ENCODE measurements at regions not wholly inside any gene's neighbourhood (a gene's known extent, or its start where the extent isn't known, plus 50 kb on each side); places are given as distances from the start of the nearest gene placed in this dataset.
"Not testable (repeated sequence)": the region's sequence is repeated elsewhere in the genome, so short reads cannot be mapped to it uniquely, and the experiment has no call there.

- H3K27me3 Mint-ChIP-seq = no peaks in the 10 kb centered on the region
- H3K27ac Mint-ChIP-seq = no peak overlapping the region
- H3K4me3 Mint-ChIP-seq = no peak overlapping the region
Measured at GRCh38 chr3:145457825-145458552, 703.0 kb downstream of the PLOD2 start.

DNA sequence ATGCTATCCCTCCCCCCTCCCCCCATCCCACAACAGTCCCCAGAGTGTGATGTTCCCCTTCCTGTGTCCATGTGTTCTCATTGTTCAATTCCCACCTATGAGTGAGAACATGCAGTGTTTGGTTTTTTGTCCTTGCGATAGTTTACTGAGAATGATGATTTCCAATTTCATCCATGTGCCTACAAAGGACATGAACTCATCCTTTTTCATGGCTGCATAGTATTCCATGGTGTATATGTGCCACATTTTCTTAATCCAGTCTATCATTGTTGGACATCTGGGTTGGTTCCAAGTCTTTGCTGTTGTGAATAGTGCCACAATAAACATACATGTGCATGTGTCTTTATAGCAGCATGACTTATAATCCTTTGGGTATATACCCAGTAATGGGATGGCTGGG lies 701.3 kb downstream of the PLOD2 start:
- H3K9me3 Mint-ChIP-seq; H3K4me3 Mint-ChIP-seq; H3K27me3 Mint-ChIP-seq; intact Hi-C loops (cut with micrococcal nuclease); H3K4me1 Mint-ChIP-seq; H3K36me3 Mint-ChIP-seq (ENCODE audit: low read depth); DNase-seq; H3K27ac Mint-ChIP-seq: not testable (repeated sequence)

More at GRCh38 chr3:145457825-145458552, 703.0 kb downstream of the PLOD2 start:
- intact Hi-C loops (cut with micrococcal nuclease) = no loop called here
- H3K9me3 Mint-ChIP-seq = no peaks in the 10 kb centered on the region
- H3K4me1 Mint-ChIP-seq = no peaks in the 10 kb centered on the region
- no peak for DNase-seq
- no peaks in the 10 kb centered on the region for H3K36me3 Mint-ChIP-seq (ENCODE audit: low read depth)

GRCh38 chr3:145471976-145472375 lies 689.0 kb downstream of the PLOD2 start:
- Mint-ChIP-seq H3K4me1 (no peaks in the 10 kb centered on the region), H3K36me3 (ENCODE audit: low read depth) (no peaks in the 10 kb centered on the region), H3K27ac (no peak overlapping the region), H3K27me3 (no peaks in the 10 kb centered on the region), H3K4me3 (no peak overlapping the region), H3K9me3 (no peaks in the 10 kb centered on the region)
- no peak for DNase-seq
- intact Hi-C loops (cut with micrococcal nuclease) = no loop called here

DNA sequence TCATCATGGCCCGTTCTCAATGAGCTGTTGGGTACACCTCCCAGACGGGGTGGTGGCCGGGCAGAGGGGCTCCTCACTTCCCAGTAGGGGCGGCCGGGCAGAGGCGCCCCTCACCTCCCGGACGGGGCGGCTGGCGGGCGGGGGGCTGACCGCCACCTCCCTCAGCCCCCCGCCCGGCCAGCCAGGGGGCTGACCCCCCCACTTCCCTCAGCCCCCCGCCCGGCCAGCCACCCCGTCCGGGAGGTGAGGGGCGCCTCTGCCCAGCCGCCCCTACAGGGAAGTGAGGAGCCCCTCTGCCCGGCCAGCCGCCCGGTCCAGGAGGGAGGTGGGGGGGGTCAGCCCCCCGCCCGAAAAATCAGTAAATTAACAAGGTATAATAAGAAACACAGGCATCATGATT lies 678.2 kb downstream of the PLOD2 start:
- H3K27me3 Mint-ChIP-seq; H3K27ac Mint-ChIP-seq; intact Hi-C loops (cut with micrococcal nuclease); H3K36me3 Mint-ChIP-seq (ENCODE audit: low read depth); H3K4me3 Mint-ChIP-seq; H3K4me1 Mint-ChIP-seq; H3K9me3 Mint-ChIP-seq; DNase-seq: not testable (repeated sequence)

DNA sequence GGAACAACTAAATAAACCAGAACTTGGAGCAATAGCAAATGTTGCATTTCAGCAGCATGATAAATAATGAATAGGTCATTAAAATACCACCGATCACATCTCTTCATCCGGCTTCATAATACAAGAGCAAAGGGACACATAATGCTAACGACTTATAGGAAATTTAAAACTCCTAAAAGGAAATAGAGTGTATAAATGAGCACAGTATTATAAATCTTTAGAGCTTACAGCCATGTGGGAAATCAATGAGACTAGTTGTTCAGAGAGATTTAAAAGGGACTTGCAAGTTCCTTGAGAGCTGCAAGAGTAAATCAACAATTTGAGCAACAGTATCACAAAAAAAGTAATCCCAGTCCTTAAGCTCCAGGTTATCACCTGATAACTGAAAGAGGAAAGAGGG lies 677.0 kb downstream of the PLOD2 start:
- intact Hi-C loops (cut with micrococcal nuclease) = no loop called here
- peaks cover 6% of the 10 kb centered on the region for H3K9me3 Mint-ChIP-seq
- DNase-seq = no peak
- no peaks in the 10 kb centered on the region for H3K4me1 Mint-ChIP-seq
- H3K36me3 Mint-ChIP-seq (ENCODE audit: low read depth) = no peaks in the 10 kb centered on the region
- no peaks in the 10 kb centered on the region for H3K27me3 Mint-ChIP-seq
- no peak overlapping the region for H3K27ac Mint-ChIP-seq
- H3K4me3 Mint-ChIP-seq = no peak overlapping the region

DNA sequence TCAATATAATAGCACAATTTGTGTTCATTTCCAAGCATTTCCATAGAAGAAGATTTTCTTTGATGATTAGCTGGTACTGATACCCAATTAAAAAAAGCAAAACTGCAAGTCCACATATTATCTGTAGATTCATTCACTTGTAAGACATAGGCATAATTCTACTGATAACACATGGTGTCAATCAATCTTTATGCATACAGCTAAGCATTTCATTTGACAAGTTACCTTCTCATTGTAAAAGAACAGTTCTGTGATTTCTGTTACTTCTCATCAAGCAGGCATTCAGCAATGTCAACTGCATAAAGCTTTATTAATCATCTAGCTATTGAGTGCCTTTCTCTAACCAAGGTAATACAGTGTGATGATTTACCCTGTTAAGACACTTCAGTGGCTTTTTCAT lies 672.0 kb downstream of the PLOD2 start:
- Mint-ChIP-seq H3K9me3 (peaks cover 3% of the 10 kb centered on the region), H3K36me3 (ENCODE audit: low read depth) (no peaks in the 10 kb centered on the region)
- intact Hi-C loops (cut with micrococcal nuclease) = no loop called here

GRCh38 chr3:145490088-145491048 lies 670.6 kb downstream of the PLOD2 start:
- Mint-ChIP-seq H3K36me3 (ENCODE audit: low read depth) (no peaks in the 10 kb centered on the region), H3K27me3 (no peaks in the 10 kb centered on the region), H3K9me3 (peaks cover 3% of the 10 kb centered on the region), H3K4me3 (no peak overlapping the region), H3K27ac (no peak overlapping the region), H3K4me1 (no peaks in the 10 kb centered on the region)
- intact Hi-C loops (cut with micrococcal nuclease) = no loop called here
- DNase-seq = no peak

More for the DNA sequence above, 672.0 kb downstream of the PLOD2 start:
- Mint-ChIP-seq H3K4me1 (no peaks in the 10 kb centered on the region), H3K4me3 (no peak overlapping the region), H3K27me3 (no peaks in the 10 kb centered on the region), H3K27ac (no peak overlapping the region)
- no peak for DNase-seq

- H3K36me3 Mint-ChIP-seq (ENCODE audit: low read depth) = no peaks in the 10 kb centered on the region
- intact Hi-C loops (cut with micrococcal nuclease) = no loop called here
- no peak overlapping the region for H3K4me3 Mint-ChIP-seq
- peaks cover 3% of the 10 kb centered on the region for H3K9me3 Mint-ChIP-seq
- DNase-seq = no peak
- H3K27me3 Mint-ChIP-seq = no peaks in the 10 kb centered on the region
- H3K27ac Mint-ChIP-seq = no peak overlapping the region
- no peaks in the 10 kb centered on the region for H3K4me1 Mint-ChIP-seq
Measured at GRCh38 chr3:145492456-145492855, 668.5 kb downstream of the PLOD2 start.

DNA sequence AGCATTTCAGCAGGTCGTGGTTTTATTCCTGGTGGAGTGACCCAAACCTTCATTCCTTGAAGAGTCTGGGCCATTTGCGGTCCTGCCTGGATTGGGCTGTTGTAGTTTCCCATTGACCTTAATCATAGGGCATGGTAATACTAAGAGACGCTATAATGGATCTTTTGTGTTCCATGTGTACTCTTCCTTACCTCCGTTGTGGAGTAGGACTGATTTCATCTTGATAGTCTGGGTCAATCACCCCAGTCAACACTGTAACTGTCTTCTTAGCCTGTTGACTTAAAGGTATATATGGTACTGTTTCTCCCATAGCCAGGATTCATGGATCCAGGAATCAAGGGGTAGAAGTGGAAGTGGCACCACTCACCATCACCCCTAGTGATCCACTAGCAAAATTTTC lies 643.6 kb downstream of the PLOD2 start:
- H3K27me3 Mint-ChIP-seq; H3K4me3 Mint-ChIP-seq; H3K36me3 Mint-ChIP-seq (ENCODE audit: low read depth); H3K9me3 Mint-ChIP-seq; H3K4me1 Mint-ChIP-seq; DNase-seq; H3K27ac Mint-ChIP-seq; intact Hi-C loops (cut with micrococcal nuclease): not testable (repeated sequence)

DNA sequence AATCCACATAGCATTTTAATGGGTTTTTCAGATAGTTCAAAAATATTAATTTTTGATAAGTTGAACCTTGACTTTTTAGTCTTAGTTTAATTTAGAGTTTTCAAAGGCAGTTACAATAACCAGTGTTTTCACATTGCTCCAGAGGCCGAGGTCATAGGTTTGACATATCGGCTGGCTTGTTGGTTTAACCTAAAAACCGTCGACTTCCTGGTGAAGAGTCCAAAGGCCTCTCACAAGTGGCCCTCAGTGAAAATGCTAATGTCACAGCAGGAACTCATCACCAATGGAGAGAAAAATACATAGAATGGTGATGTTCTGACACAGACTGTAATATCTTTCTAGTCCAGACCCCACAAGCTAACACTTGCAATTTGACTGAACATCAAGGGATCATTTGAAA lies 642.3 kb downstream of the PLOD2 start:
- Mint-ChIP-seq H3K36me3 (ENCODE audit: low read depth) (no peaks in the 10 kb centered on the region), H3K4me3 (no peak overlapping the region), H3K27ac (no peak overlapping the region), H3K4me1 (no peaks in the 10 kb centered on the region), H3K9me3 (no peaks in the 10 kb centered on the region), H3K27me3 (no peaks in the 10 kb centered on the region)
- intact Hi-C loops (cut with micrococcal nuclease) = no loop called here
- no peak for DNase-seq

- H3K36me3 Mint-ChIP-seq (ENCODE audit: low read depth) = no peaks in the 10 kb centered on the region
- DNase-seq = no peak
- intact Hi-C loops (cut with micrococcal nuclease) = no loop called here
- no peak overlapping the region for H3K27ac Mint-ChIP-seq
- no peaks in the 10 kb centered on the region for H3K9me3 Mint-ChIP-seq
- H3K4me3 Mint-ChIP-seq = no peak overlapping the region
- no peaks in the 10 kb centered on the region for H3K4me1 Mint-ChIP-seq
- no peaks in the 10 kb centered on the region for H3K27me3 Mint-ChIP-seq
Measured at GRCh38 chr3:145519398-145520047, 641.5 kb downstream of the PLOD2 start.

- H3K27me3 Mint-ChIP-seq = no peaks in the 10 kb centered on the region
- DNase-seq = no peak
- H3K4me1 Mint-ChIP-seq = no peaks in the 10 kb centered on the region
- no peaks in the 10 kb centered on the region for H3K36me3 Mint-ChIP-seq (ENCODE audit: low read depth)
- H3K4me3 Mint-ChIP-seq = no peak overlapping the region
- intact Hi-C loops (cut with micrococcal nuclease) = no loop called here
- H3K27ac Mint-ChIP-seq = no peak overlapping the region
- peaks cover 6% of the 10 kb centered on the region for H3K9me3 Mint-ChIP-seq
Measured at GRCh38 chr3:145522179-145522578, 638.8 kb downstream of the PLOD2 start.

GRCh38 chr3:145522893-145523651 lies 637.9 kb downstream of the PLOD2 start:
- Mint-ChIP-seq H3K36me3 (ENCODE audit: low read depth) (no peaks in the 10 kb centered on the region), H3K4me3 (no peak overlapping the region), H3K27me3 (no peaks in the 10 kb centered on the region), H3K9me3 (peaks cover 6% of the 10 kb centered on the region), H3K4me1 (no peaks in the 10 kb centered on the region), H3K27ac (no peak overlapping the region)
- DNase-seq = no peak
- intact Hi-C loops (cut with micrococcal nuclease) = no loop called here
